ENCODE measurements at regions not wholly inside any gene's neighbourhood (a gene's known extent, or its start where the extent isn't known, plus 50 kb on each side); places are given as distances from the start of the nearest gene placed in this dataset.

DNA sequence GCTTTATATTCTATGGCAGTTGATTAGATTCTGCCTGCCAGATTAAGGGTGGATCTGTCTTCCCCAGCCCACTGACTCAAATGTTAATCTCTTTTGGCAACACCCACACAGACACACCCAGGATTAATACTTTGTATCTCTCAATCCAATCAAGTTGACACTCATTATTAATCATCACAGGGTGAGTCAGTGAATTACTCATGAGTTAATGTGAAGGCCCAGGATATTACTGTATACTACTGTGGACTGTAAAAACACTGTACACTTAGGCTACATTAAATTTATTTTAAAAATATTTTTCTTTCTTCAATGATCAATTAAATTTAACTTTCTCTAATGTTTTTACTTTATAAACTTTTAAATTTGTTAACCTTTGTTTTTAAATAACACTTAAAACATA, 87.7 kb downstream of the NAP1L3 start:
- H2AFZ ChIP-seq (ENCODE audit: low read length) = no peak overlapping the region
- H4K91ac ChIP-seq (replicated peaks; ENCODE audit: insufficient read length, low read length) = no peak overlapping the region
- H3K14ac ChIP-seq (ENCODE audit: insufficient read length) = no peak overlapping the region
- H3K23me2 ChIP-seq (ENCODE audit: low read depth, low read length) = no peaks in the 10 kb centered on the region
- no peaks in the 10 kb centered on the region for H3K9me3 ChIP-seq (ENCODE audit: insufficient read depth in 2 of 2, low read depth in 1 of 2, low read length in 1 of 2)
- H3K4me2 ChIP-seq (ENCODE audit: insufficient read depth in 1 of 2, low read depth in 2 of 2, low read length in 2 of 2) = no peak overlapping the region
- H3K9ac ChIP-seq (replicated peaks in 1 of 4; ENCODE audit: extremely low read depth in 1 of 4, low read depth in 3 of 4, low read length in 3 of 4) = no peak overlapping the region
- no peaks in the 10 kb centered on the region for H3K79me2 ChIP-seq (ENCODE audit: control insufficient read depth in 1 of 2, insufficient read depth in 2 of 2, low read length in 2 of 2)
- H2BK120ac ChIP-seq (replicated peaks; ENCODE audit: low read depth, low read length) = no peak overlapping the region
- FAIRE-seq (no peak), DNase-seq (ENCODE audit: low read depth in 1 of 2, low spot score in 2 of 2) (no peak)
- CTCF ChIA-PET (ENCODE audit: partially characterized antibody) = no interaction called here
- H2BK12ac ChIP-seq (ENCODE audit: low read depth, low read length) = no peak overlapping the region
- H3K79me1 ChIP-seq (ENCODE audit: low read depth, low read length) = no peaks in the 10 kb centered on the region
- H3K27ac ChIP-seq (ENCODE audit: low read depth, low read length) = no peak overlapping the region
- no peak overlapping the region for H4K5ac ChIP-seq (ENCODE audit: insufficient read length, low read depth, low read length)
- no peak overlapping the region for H3K23ac ChIP-seq (ENCODE audit: insufficient read length)
- POLR2A ChIA-PET (ENCODE audit: partially characterized antibody) = no interaction called here
- H3K4me3 ChIP-seq (ENCODE audit: extremely low read depth in 1 of 4, insufficient read depth in 2 of 4, low read depth in 3 of 4, low read length in 4 of 4) = no peak overlapping the region
- no peaks in the 10 kb centered on the region for H3K4me1 ChIP-seq (replicated peaks in 1 of 4; ENCODE audit: control insufficient read depth in 3 of 4, insufficient read depth in 4 of 4, low read length in 3 of 4)
- H3K56ac ChIP-seq (replicated peaks; ENCODE audit: insufficient read length, low read depth, low read length) = no peak overlapping the region
- H3K4ac ChIP-seq (replicated peaks; ENCODE audit: insufficient read length, low read depth, low read length) = no peak overlapping the region
- H2BK20ac ChIP-seq (ENCODE audit: low read length) = no peak overlapping the region
- no peak overlapping the region for H2BK5ac ChIP-seq (ENCODE audit: low read depth, low read length)
- H4K20me1 ChIP-seq (replicated peaks in 1 of 2; ENCODE audit: control insufficient read depth in 1 of 2, insufficient read depth in 2 of 2, low read length in 2 of 2) = no peaks in the 10 kb centered on the region
- H2AK5ac ChIP-seq (ENCODE audit: low read depth, low read length) = no peak overlapping the region
- TF ChIP-seq BACH1 (IDR thresholded peaks at IDR 0.05; ENCODE audit: low read length) (no peak), POU5F1 (IDR thresholded peaks at IDR 0.05; ENCODE audit: low read depth, low read length) (no peak), YY1 (IDR thresholded peaks at IDR 0.05; ENCODE audit: low read depth, low read length) (no peak), FOSL1 (IDR thresholded peaks at IDR 0.05; ENCODE audit: insufficient read depth, low read depth, low read length) (no peak), SIN3A (conservative IDR thresholded peaks at IDR 0.05 in 1 of 2, IDR thresholded peaks at IDR 0.05 in 1 of 2; ENCODE audit: low read depth in 1 of 2, low read length in 2 of 2) (no peak), KDM1A (IDR thresholded peaks at IDR 0.05; ENCODE audit: borderline replicate concordance, low read length) (no peak), CBX8 (IDR thresholded peaks at IDR 0.05; ENCODE audit: borderline replicate concordance, low read depth, low read length) (no peak), CBX5 (IDR thresholded peaks at IDR 0.05; ENCODE audit: low read depth, low read length) (no peak), MAFK (IDR thresholded peaks at IDR 0.05; ENCODE audit: low read depth, low read length) (no peak), RNF2 (IDR thresholded peaks at IDR 0.05; ENCODE audit: borderline replicate concordance, low read depth, low read length, missing control alignments, poor library complexity, severe bottlenecking) (no peak), CTBP2 (IDR thresholded peaks at IDR 0.05; ENCODE audit: borderline replicate concordance, insufficient read depth, insufficient read length, low read length) (no peak), JUN (IDR thresholded peaks at IDR 0.05; ENCODE audit: low read depth, low read length) (no peak), RXRA (IDR thresholded peaks at IDR 0.05; ENCODE audit: insufficient read depth, low read depth, low read length) (no peak), HDAC2 (IDR thresholded peaks at IDR 0.05; ENCODE audit: borderline replicate concordance in 1 of 2, low read depth in 2 of 2, low read length in 2 of 2) (no peak), CEBPB (IDR thresholded peaks at IDR 0.05; ENCODE audit: low read depth, low read length) (no peak), SRF (IDR thresholded peaks at IDR 0.05; ENCODE audit: low read depth, low read length) (no peak)
- no peak overlapping the region for H4K8ac ChIP-seq (ENCODE audit: extremely low read depth, insufficient read depth, low read length)
- H3K27me3 ChIP-seq (replicated peaks in 1 of 4; ENCODE audit: control insufficient read depth in 3 of 4, extremely low read depth in 1 of 4, insufficient read depth in 3 of 4, low read length in 3 of 4) = no peaks in the 10 kb centered on the region
- H3K18ac ChIP-seq (ENCODE audit: extremely low read depth, low read length) = no peak overlapping the region
- no peak overlapping the region for H2BK15ac ChIP-seq (ENCODE audit: low read length)
- H3K36me3 ChIP-seq (ENCODE audit: control insufficient read depth in 2 of 4, insufficient read depth in 4 of 4, low read length in 3 of 4) = no peaks in the 10 kb centered on the region

All from H1 (cell line).